ENCODE measurements at regions not wholly inside any gene's neighbourhood (a gene's known extent, or its start where the extent isn't known, plus 50 kb on each side); places are given as distances from the start of the nearest gene placed in this dataset.

- H3K27ac ChIP-seq (ENCODE audit: low read depth, low read length), result no peak overlapping the region
- no peaks in the 10 kb centered on the region for H3K79me2 ChIP-seq (ENCODE audit: control insufficient read depth in 1 of 2, insufficient read depth in 2 of 2, low read length in 2 of 2)
- H3K79me1 ChIP-seq (ENCODE audit: low read depth, low read length), result no peaks in the 10 kb centered on the region
- no peak overlapping the region for H2BK120ac ChIP-seq (replicated peaks; ENCODE audit: low read depth, low read length)
- H4K91ac ChIP-seq (replicated peaks; ENCODE audit: insufficient read length, low read length), result no peak overlapping the region
- no peak overlapping the region for H2AFZ ChIP-seq (ENCODE audit: low read length)
- H3K27me3 ChIP-seq (replicated peaks in 1 of 4; ENCODE audit: control insufficient read depth in 3 of 4, extremely low read depth in 1 of 4, insufficient read depth in 3 of 4, low read length in 3 of 4), result no peaks in the 10 kb centered on the region
- no peak overlapping the region for H2BK15ac ChIP-seq (ENCODE audit: low read length)
- no peak overlapping the region for H3K18ac ChIP-seq (ENCODE audit: extremely low read depth, low read length)
- H3K14ac ChIP-seq (ENCODE audit: insufficient read length), result no peak overlapping the region
- H3K23me2 ChIP-seq (ENCODE audit: low read depth, low read length), result no peaks in the 10 kb centered on the region
- CTCF ChIA-PET (ENCODE audit: partially characterized antibody), result interaction anchor here (0.6 kb wide), 1 partner anchor 93 kb away, joined by 3 read pairs; no protein-coding TSS in a partner anchor
- H3K9me3 ChIP-seq (ENCODE audit: insufficient read depth in 2 of 2, low read depth in 1 of 2, low read length in 1 of 2), result peaks cover 24 to 41% of the 10 kb centered on the region in 2 experiments
- no peak overlapping the region for H4K5ac ChIP-seq (ENCODE audit: insufficient read length, low read depth, low read length)
- H3K4me2 ChIP-seq (ENCODE audit: insufficient read depth in 1 of 2, low read depth in 2 of 2, low read length in 2 of 2), result no peak overlapping the region
- WGBS, 2 experiments (ENCODE audit: extremely low coverage in 1 of 2, insufficient coverage in 1 of 2, insufficient read length in 1 of 2, insufficient replicate concordance in 2 of 2, low coverage in 1 of 2, low lambda C conversion rate in 2 of 2, missing lambda C conversion rate in 1 of 2), result 87% methylated on average over 1 of the region's 1 CpG; no CpG with 5 or more reads in 1 of the 2 experiments
- FAIRE-seq (no peak), DNase-seq (ENCODE audit: low read depth in 1 of 2, low spot score in 2 of 2) (no peak)
- no peak overlapping the region for H2BK5ac ChIP-seq (ENCODE audit: low read depth, low read length)
- no peak overlapping the region for H3K4me3 ChIP-seq (ENCODE audit: extremely low read depth in 1 of 4, insufficient read depth in 2 of 4, low read depth in 3 of 4, low read length in 4 of 4)
- H3K9ac ChIP-seq (replicated peaks in 1 of 4; ENCODE audit: extremely low read depth in 1 of 4, low read depth in 3 of 4, low read length in 3 of 4), result no peak overlapping the region
- no peak overlapping the region for H3K4ac ChIP-seq (replicated peaks; ENCODE audit: insufficient read length, low read depth, low read length)
- H4K20me1 ChIP-seq (replicated peaks in 1 of 2; ENCODE audit: control insufficient read depth in 1 of 2, insufficient read depth in 2 of 2, low read length in 2 of 2), result no peaks in the 10 kb centered on the region
- TF ChIP-seq JUN (IDR thresholded peaks at IDR 0.05; ENCODE audit: low read depth, low read length) (no peak), CBX5 (IDR thresholded peaks at IDR 0.05; ENCODE audit: low read depth, low read length) (no peak)
- H2AK5ac ChIP-seq (ENCODE audit: low read depth, low read length), result no peak overlapping the region
- no peak overlapping the region for H3K56ac ChIP-seq (replicated peaks; ENCODE audit: insufficient read length, low read depth, low read length)
- H2BK12ac ChIP-seq (ENCODE audit: low read depth, low read length), result no peak overlapping the region
- no peaks in the 10 kb centered on the region for H3K36me3 ChIP-seq (ENCODE audit: control insufficient read depth in 2 of 4, insufficient read depth in 4 of 4, low read length in 3 of 4)
- POLR2A ChIA-PET (ENCODE audit: partially characterized antibody), result no interaction called here
- H3K4me1 ChIP-seq (replicated peaks in 1 of 4; ENCODE audit: control insufficient read depth in 3 of 4, insufficient read depth in 4 of 4, low read length in 3 of 4), result no peaks in the 10 kb centered on the region
- H3K23ac ChIP-seq (ENCODE audit: insufficient read length), result no peak overlapping the region
- H2BK20ac ChIP-seq (ENCODE audit: low read length), result no peak overlapping the region
- no peak overlapping the region for H4K8ac ChIP-seq (ENCODE audit: extremely low read depth, insufficient read depth, low read length)
Measured at GRCh38 chr1:19547814-19548213, 62.5 kb upstream of the CAPZB start.

All from H1 (cell line).